Tibial nerve (tissue), 4 donors: ENCODE measurements at regions not wholly inside any gene's neighbourhood (a gene's known extent, or its start where the extent isn't known, plus 50 kb on each side); places are given as distances from the start of the nearest gene placed in this dataset.

Experiments used
- DNase-seq, 2 donors: peaks; one replicate each; pipeline ENCODE4 v3.0.0-alpha.2; 2019; ENCODE audit warnings: low spot score in 2 of 2
- H3K27ac ChIP-seq, 4 donors: fragments of 200-600 bp; sonication (generic) in 3 of 4; one replicate each; pipeline ENCODE4 v1.5.1; 2017 to 2019; ENCODE audit warnings: mild to moderate bottlenecking in 1 of 4
- H3K27me3 ChIP-seq, 2 donors: fragments of 200-600 bp; sonication (generic) in 1 of 2; one replicate each; pipeline versions ENCODE4 v1.5.1 to v1.6.0; 2017 to 2019
- H3K36me3 ChIP-seq, 3 donors: fragments of 200-600 bp; sonication (generic); one replicate each; pipeline ENCODE4 v1.5.1; 2018 to 2019
- H3K4me1 ChIP-seq, 4 donors: fragments of 200-600 bp; sonication (generic) in 3 of 4; one replicate each; pipeline ENCODE4 v1.5.1; 2017 to 2019
- H3K4me3 ChIP-seq, 4 donors: fragments of 200-600 bp; sonication (generic) in 3 of 4; one replicate each; pipeline ENCODE4 v1.5.1; 2017 to 2019; ENCODE audit warnings: mild to moderate bottlenecking in 1 of 4, moderate library complexity in 1 of 4
- H3K9me3 ChIP-seq, 4 donors: fragments of 200-600 bp; sonication (generic) in 3 of 4; one replicate each; pipeline ENCODE4 v1.5.1; 2017 to 2019
- CTCF ChIP-seq, 5 experiments: fragments of 200-600 bp in 3 of 5; fragments of 450-650 bp in 2 of 5; sonication (generic) in 3 of 5; IDR thresholded peaks; one replicate each; pipeline ENCODE4 v1.5.1; 2016 to 2019; ENCODE audit warnings: antibody characterized with exemption in 5 of 5, mild to moderate bottlenecking in 3 of 5, moderate library complexity in 2 of 5
- EP300 ChIP-seq, 2 donors: sonication (generic); formaldehyde crosslinking; IDR thresholded peaks; one replicate each; pipeline ENCODE4 v1.6.1; 2017; ENCODE audit warnings: antibody characterized with exemption in 2 of 2, mild to moderate bottlenecking in 1 of 2
- POLR2A ChIP-seq, 2 donors: fragments of 450-650 bp; IDR thresholded peaks; one replicate each; pipeline ENCODE4 v1.6.1; 2017; ENCODE audit warnings: antibody characterized with exemption in 2 of 2, mild to moderate bottlenecking in 2 of 2, moderate library complexity in 2 of 2
- WGBS, 2 donors: methylation state at CpG; one replicate each; pipeline ENCODE4 v1.1.5; 2018; 5-methylcytosine and 5-hydroxymethylcytosine counted together

- 59 to 61% methylated on average over 7 of the region's 7 CpGs for WGBS, 2 donors
- Histone ChIP-seq H3K9me3 (no peaks in the 10 kb centered on the region), H3K4me3 (no peak overlapping the region), H3K4me1 (no peaks in the 10 kb centered on the region), H3K27me3 (no peaks in the 10 kb centered on the region), H3K27ac (no peak overlapping the region), H3K36me3 (no peaks in the 10 kb centered on the region)
- TF ChIP-seq EP300 (IDR thresholded peaks at IDR 0.05) (no peak), POLR2A (IDR thresholded peaks at IDR 0.05) (no peak), CTCF (IDR thresholded peaks at IDR 0.05) (no peak)
- no peak for DNase-seq
Observed at GRCh38 chr2:147449323-147449991, 395.4 kb upstream of the ACVR2A start.

- TF ChIP-seq CTCF (IDR thresholded peaks at IDR 0.05) = no peak
- TF ChIP-seq EP300 (IDR thresholded peaks at IDR 0.05) = no peak
- H3K9me3 ChIP-seq = no peaks in the 10 kb centered on the region
- H3K27me3 ChIP-seq = no peaks in the 10 kb centered on the region
- 70 to 73% methylated on average over 3 of the region's 3 CpGs for whole genome bisulfite sequencing, 2 donors
- H3K4me3 ChIP-seq = no peak overlapping the region
- DNase-seq = no peak
- no peak overlapping the region for H3K27ac ChIP-seq
- no peaks in the 10 kb centered on the region for H3K4me1 ChIP-seq
- H3K36me3 ChIP-seq = no peaks in the 10 kb centered on the region
Observed at GRCh38 chr2:147442816-147443215, 402.0 kb upstream of the ACVR2A start.

- 64 to 76% methylated on average over 3 of the region's 3 CpGs for WGBS, 2 donors
- H3K36me3 ChIP-seq = no peaks in the 10 kb centered on the region
- no peaks in the 10 kb centered on the region for H3K9me3 ChIP-seq
- no peaks in the 10 kb centered on the region for H3K27me3 ChIP-seq
- no peak for TF ChIP-seq POLR2A (IDR thresholded peaks at IDR 0.05)
- TF ChIP-seq EP300 (IDR thresholded peaks at IDR 0.05) = no peak
- TF ChIP-seq CTCF (IDR thresholded peaks at IDR 0.05) = no peak
- no peak for DNase-seq
- H3K4me1 ChIP-seq = no peaks in the 10 kb centered on the region
- H3K27ac ChIP-seq = no peak overlapping the region
- H3K4me3 ChIP-seq = no peak overlapping the region
Observed at GRCh38 chr2:147441182-147441581, 403.6 kb upstream of the ACVR2A start.

GRCh38 chr2:147440734-147441133 is 404.1 kb upstream of the ACVR2A start:
- no peak for DNase-seq
- H3K27ac ChIP-seq = no peak overlapping the region
- H3K4me1 ChIP-seq = no peaks in the 10 kb centered on the region
- 83% methylated on average over 1 of the region's 1 CpG for WGBS, 2 donors
- no peaks in the 10 kb centered on the region for H3K9me3 ChIP-seq
- H3K4me3 ChIP-seq = no peak overlapping the region
- H3K36me3 ChIP-seq = no peaks in the 10 kb centered on the region
- no peak for TF ChIP-seq CTCF (IDR thresholded peaks at IDR 0.05)
- TF ChIP-seq EP300 (IDR thresholded peaks at IDR 0.05) = no peak
- no peak for TF ChIP-seq POLR2A (IDR thresholded peaks at IDR 0.05)
- no peaks in the 10 kb centered on the region for H3K27me3 ChIP-seq

- no peaks in the 10 kb centered on the region for H3K27me3 ChIP-seq
- DNase-seq = no peak
- no peaks in the 10 kb centered on the region for H3K4me1 ChIP-seq
- H3K4me3 ChIP-seq = no peak overlapping the region
- TF ChIP-seq POLR2A (IDR thresholded peaks at IDR 0.05) (no peak), CTCF (IDR thresholded peaks at IDR 0.05) (no peak), EP300 (IDR thresholded peaks at IDR 0.05) (no peak)
- no peaks in the 10 kb centered on the region for H3K9me3 ChIP-seq
- H3K36me3 ChIP-seq = no peaks in the 10 kb centered on the region
- H3K27ac ChIP-seq = no peak overlapping the region
Observed at GRCh38 chr2:147439986-147440385, 404.8 kb upstream of the ACVR2A start.
